DOHH2 (cell line): ENCODE measurements at regions not wholly inside any gene's neighbourhood (a gene's known extent, or its start where the extent isn't known, plus 50 kb on each side); places are given as distances from the start of the nearest gene placed in this dataset.

Experiments used
- H3F3A ChIP-seq: fragments of 200-600 bp; sonication (generic), shearing (Covaris generic); 2 replicates; pipeline ENCODE4 v1.6.0; 2016; ENCODE audit warnings: antibody characterized with exemption, mild to moderate bottlenecking; ENCODE audit not compliant: control insufficient read depth, insufficient read depth
- H3K27ac ChIP-seq: fragments of 200-600 bp; sonication (generic); 2 replicates; pipeline ENCODE4 v1.5.1; 2014; ENCODE audit warnings: low read depth, mild to moderate bottlenecking, low read length, moderate library complexity
- H3K27me3 ChIP-seq: fragments of 200-600 bp; sonication (generic); 2 replicates; pipeline ENCODE4 v1.6.1; 2014; ENCODE audit warnings: mild to moderate bottlenecking, low read length, mixed read lengths; ENCODE audit not compliant: control insufficient read depth
- H3K36me3 ChIP-seq: fragments of 200-600 bp; sonication (generic); 2 replicates; pipeline ENCODE4 v1.6.1; 2014; ENCODE audit warnings: mild to moderate bottlenecking, low read length, moderate library complexity, mixed read lengths; ENCODE audit not compliant: control insufficient read depth
- H3K4me1 ChIP-seq: fragments of 200-600 bp; sonication (generic); 2 replicates; pipeline ENCODE4 v1.6.1; 2014; ENCODE audit warnings: mild to moderate bottlenecking, low read length, mixed read lengths; ENCODE audit not compliant: control insufficient read depth
- H3K4me2 ChIP-seq: fragments of 200-600 bp; sonication (generic); 2 replicates; pipeline ENCODE4 v1.6.0; 2014; ENCODE audit warnings: mild to moderate bottlenecking, low read length, moderate library complexity
- H3K4me3 ChIP-seq: fragments of 200-600 bp; sonication (generic); 2 replicates; pipeline ENCODE4 v1.5.1; 2014; ENCODE audit warnings: mild to moderate bottlenecking, low read length, mixed read lengths
- H3K79me2 ChIP-seq: fragments of 200-600 bp; sonication (generic); 2 replicates; pipeline ENCODE4 v1.6.1; 2014; ENCODE audit warnings: mild to moderate bottlenecking, low read length, mixed read lengths; ENCODE audit not compliant: control insufficient read depth
- H3K9me2 ChIP-seq: fragments of 200-600 bp; sonication (generic); replicated peaks from 2 replicates; pipeline ENCODE4 v1.6.1; 2014; ENCODE audit warnings: mild to moderate bottlenecking, low read length, mixed read lengths; ENCODE audit not compliant: control insufficient read depth
- H3K9me3 ChIP-seq: fragments of 200-600 bp; sonication (generic); 2 replicates; pipeline ENCODE4 v1.6.1; 2014; ENCODE audit warnings: antibody characterized with exemption, low read length, mixed read lengths; ENCODE audit not compliant: control insufficient read depth, insufficient read depth
- H4K20me1 ChIP-seq: fragments of 200-600 bp; sonication (generic); 2 replicates; pipeline ENCODE4 v1.6.0; 2014; ENCODE audit warnings: low read depth, mild to moderate bottlenecking, antibody characterized with exemption, low read length, moderate library complexity; ENCODE audit not compliant: control insufficient read depth, insufficient read depth
- EZH2phosphoT487 ChIP-seq: fragments of 200-600 bp; sonication (generic); IDR thresholded peaks from 2 replicates; pipeline ENCODE4 v1.6.1; 2017; ENCODE audit warnings: borderline replicate concordance, mild to moderate bottlenecking, antibody characterized with exemption, low read length, moderate library complexity, mixed read lengths
- TF ChIP-seq, protein P1 (sequence below): fragments of 200-600 bp; sonication (generic); IDR thresholded peaks from one replicate; pipeline ENCODE4 v1.5.1; 2014; ENCODE audit warnings: antibody characterized with exemption, mild to moderate bottlenecking, low read depth, low read length; ENCODE audit not compliant: poor library complexity, severe bottlenecking

DNA sequence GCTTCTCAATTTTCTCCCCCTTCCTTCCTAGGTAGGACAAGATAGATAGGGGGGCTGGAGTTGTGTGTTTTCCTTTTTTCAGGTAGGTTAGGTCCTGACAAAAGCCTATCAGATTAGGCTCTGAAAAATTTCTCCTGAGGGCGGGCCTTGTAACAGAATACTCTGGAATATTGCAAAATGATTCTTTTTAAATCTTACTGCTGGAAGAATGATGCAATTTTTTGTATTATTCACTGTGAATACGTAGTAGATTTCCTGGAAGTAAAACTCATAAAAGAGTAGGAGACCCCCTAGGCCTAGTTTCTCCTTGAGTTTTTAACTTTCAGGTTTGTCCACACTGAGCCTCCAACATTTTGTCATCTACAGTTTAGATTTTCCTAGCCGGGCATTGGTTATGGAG lies 1701.8 kb downstream of the EFNA5 start:
- Histone ChIP-seq H3K4me2 (no peak overlapping the region), H3K79me2 (no peaks in the 10 kb centered on the region), H3K4me1 (no peaks in the 10 kb centered on the region), H3K9me2 (no peaks in the 10 kb centered on the region), H3K4me3 (no peak overlapping the region), H3K27me3 (no peaks in the 10 kb centered on the region), H3K9me3 (no peaks in the 10 kb centered on the region), H3K27ac (no peak overlapping the region), H3K36me3 (no peaks in the 10 kb centered on the region), H4K20me1 (no peaks in the 10 kb centered on the region), H3F3A (no peaks in the 10 kb centered on the region)
- TF ChIP-seq EZH2phosphoT487, result no peak
- TF ChIP-seq, protein P1, sequence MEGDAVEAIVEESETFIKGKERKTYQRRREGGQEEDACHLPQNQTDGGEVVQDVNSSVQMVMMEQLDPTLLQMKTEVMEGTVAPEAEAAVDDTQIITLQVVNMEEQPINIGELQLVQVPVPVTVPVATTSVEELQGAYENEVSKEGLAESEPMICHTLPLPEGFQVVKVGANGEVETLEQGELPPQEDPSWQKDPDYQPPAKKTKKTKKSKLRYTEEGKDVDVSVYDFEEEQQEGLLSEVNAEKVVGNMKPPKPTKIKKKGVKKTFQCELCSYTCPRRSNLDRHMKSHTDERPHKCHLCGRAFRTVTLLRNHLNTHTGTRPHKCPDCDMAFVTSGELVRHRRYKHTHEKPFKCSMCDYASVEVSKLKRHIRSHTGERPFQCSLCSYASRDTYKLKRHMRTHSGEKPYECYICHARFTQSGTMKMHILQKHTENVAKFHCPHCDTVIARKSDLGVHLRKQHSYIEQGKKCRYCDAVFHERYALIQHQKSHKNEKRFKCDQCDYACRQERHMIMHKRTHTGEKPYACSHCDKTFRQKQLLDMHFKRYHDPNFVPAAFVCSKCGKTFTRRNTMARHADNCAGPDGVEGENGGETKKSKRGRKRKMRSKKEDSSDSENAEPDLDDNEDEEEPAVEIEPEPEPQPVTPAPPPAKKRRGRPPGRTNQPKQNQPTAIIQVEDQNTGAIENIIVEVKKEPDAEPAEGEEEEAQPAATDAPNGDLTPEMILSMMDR, result no peak

- TF ChIP-seq, protein P1, result no peak
- TF ChIP-seq EZH2phosphoT487, result no peak
- no peak overlapping the region for H3K27ac ChIP-seq
- H3K27me3 ChIP-seq, result no peaks in the 10 kb centered on the region
- H3K4me1 ChIP-seq, result no peaks in the 10 kb centered on the region
- H3F3A ChIP-seq, result no peaks in the 10 kb centered on the region
- H3K79me2 ChIP-seq, result no peaks in the 10 kb centered on the region
- no peak overlapping the region for H3K4me3 ChIP-seq
- no peaks in the 10 kb centered on the region for H3K36me3 ChIP-seq
- no peaks in the 10 kb centered on the region for H3K9me2 ChIP-seq
- no peaks in the 10 kb centered on the region for H4K20me1 ChIP-seq
- no peak overlapping the region for H3K4me2 ChIP-seq
- no peaks in the 10 kb centered on the region for H3K9me3 ChIP-seq
Measured at GRCh38 chr5:105963696-105964255, 1707.0 kb downstream of the EFNA5 start.

DNA sequence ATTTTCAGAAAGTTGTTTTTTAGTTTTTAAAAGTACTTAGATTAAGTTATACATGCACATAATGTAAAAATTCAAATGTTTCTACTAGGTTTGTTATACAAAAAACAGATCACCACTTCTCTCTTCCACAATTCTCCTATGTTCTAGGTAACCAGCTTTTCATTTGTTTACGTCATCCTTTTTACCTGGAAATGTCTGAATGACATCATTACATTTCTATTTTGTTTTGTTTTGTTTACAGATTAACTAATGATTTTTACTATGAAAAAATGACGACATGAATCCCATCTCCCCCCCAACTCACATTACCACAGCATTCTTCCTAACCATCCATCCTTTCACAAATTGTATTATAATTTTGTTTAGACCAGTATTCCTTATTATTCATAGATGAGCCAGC lies 1709.2 kb downstream of the EFNA5 start:
- TF ChIP-seq EZH2phosphoT487, result no peak
- TF ChIP-seq, protein P1, result no peak
- H3K79me2 ChIP-seq, result no peaks in the 10 kb centered on the region

More for the DNA sequence above, 1709.2 kb downstream of the EFNA5 start:
- Histone ChIP-seq H3K9me3 (no peaks in the 10 kb centered on the region), H3K27me3 (no peaks in the 10 kb centered on the region), H3K36me3 (no peaks in the 10 kb centered on the region), H4K20me1 (no peaks in the 10 kb centered on the region), H3K4me1 (no peaks in the 10 kb centered on the region), H3K27ac (no peak overlapping the region), H3K4me2 (no peak overlapping the region), H3F3A (no peaks in the 10 kb centered on the region), H3K4me3 (no peak overlapping the region), H3K9me2 (no peaks in the 10 kb centered on the region)
